Pancreas (tissue), 10 donors: ENCODE measurements at regions not wholly inside any gene's neighbourhood (a gene's known extent, or its start where the extent isn't known, plus 50 kb on each side); places are given as distances from the start of the nearest gene placed in this dataset.

Experiments
- ATAC-seq, 4 donors: fragments of 200-7000 bp; cut with Tn5 transposase; one replicate each; pipeline versions ENCODE4 v1.8.0 to v1.9.1; 2020; ENCODE audit warnings: mild to moderate bottlenecking in 4 of 4, moderate library complexity in 4 of 4
- DNase-seq, 6 donors: peaks; one replicate each; pipeline ENCODE4 v3.0.0-alpha.2; 2020
- FAIRE-seq: peaks from 2 replicates; lab custom pipeline; 2012; peaks lifted over from hg19 to GRCh38; lab: Jason Lieb, UNC
- H3K27ac ChIP-seq, 4 donors: fragments of 200-600 bp; sonication (generic); 1 replicate in 3 of 4; 2 replicates in 1 of 4; pipeline versions ENCODE4 v1.5.0 to v1.8.0; 2020
- H3K27me3 ChIP-seq, 4 donors: fragments of 200-600 bp; one replicate each; pipeline ENCODE4 v1.8.0; 2021
- H3K36me3 ChIP-seq, 3 donors: fragments of 200-600 bp; sonication (generic) in 1 of 3; one replicate each; pipeline versions ENCODE4 v1.5.0 to v1.8.0; 2020 to 2021
- H3K4me1 ChIP-seq, 3 donors: fragments of 200-600 bp; one replicate each; pipeline ENCODE4 v1.8.0; 2021
- H3K4me3 ChIP-seq, 4 donors: fragments of 200-600 bp; sonication (generic) in 2 of 4; one replicate each; pipeline versions ENCODE4 v1.5.0 to v1.8.0; 2020 to 2021
- H3K9me3 ChIP-seq, 4 donors: fragments of 200-600 bp; one replicate each; pipeline ENCODE4 v1.8.0; 2021
- WGBS, 2 donors: extraction: QIAGEN DNeasy Blood & Tissue Kit; methylation state at CpG; one replicate each; pipeline ENCODE4 v1.1.7; 2013; 5-methylcytosine and 5-hydroxymethylcytosine counted together
- intact Hi-C, 3 donors: fragments of 100-400 bp; cut with DNase I; formaldehyde crosslinking; loops; one replicate each; pipeline versions ENCODE4 v1.11.1 to v1.14.2; 2022
- TF ChIP-seq, protein P1 (sequence below), 4 donors: fragments of 200-600 bp; sonication (generic) in 3 of 4; IDR thresholded peaks; one replicate each; pipeline versions ENCODE4 v1.5.0 to v1.8.0; 2021; ENCODE audit warnings: antibody characterized with exemption in 4 of 4
- donor health status: healthy with polysubstance abuse.
- donor health status: DM: no; HTN: no; CAD: no; lungs with moderate emphysema.
- donor health status: DM: no; HTN: no; CAD: no.
- donor health status: control.
- donor health status: control.
- donor health status: Bipolar disorder and iron deficiency.
- donor health status: DM: yes; HTN: yes; CAD: no.
- donor health status: DM: no; HTN: no; CAD: no.
- donor health status: DM: no; HTN: no; CAD: no.
- donor health status: DM: yes; HTN: yes; CAD: no.

DNA sequence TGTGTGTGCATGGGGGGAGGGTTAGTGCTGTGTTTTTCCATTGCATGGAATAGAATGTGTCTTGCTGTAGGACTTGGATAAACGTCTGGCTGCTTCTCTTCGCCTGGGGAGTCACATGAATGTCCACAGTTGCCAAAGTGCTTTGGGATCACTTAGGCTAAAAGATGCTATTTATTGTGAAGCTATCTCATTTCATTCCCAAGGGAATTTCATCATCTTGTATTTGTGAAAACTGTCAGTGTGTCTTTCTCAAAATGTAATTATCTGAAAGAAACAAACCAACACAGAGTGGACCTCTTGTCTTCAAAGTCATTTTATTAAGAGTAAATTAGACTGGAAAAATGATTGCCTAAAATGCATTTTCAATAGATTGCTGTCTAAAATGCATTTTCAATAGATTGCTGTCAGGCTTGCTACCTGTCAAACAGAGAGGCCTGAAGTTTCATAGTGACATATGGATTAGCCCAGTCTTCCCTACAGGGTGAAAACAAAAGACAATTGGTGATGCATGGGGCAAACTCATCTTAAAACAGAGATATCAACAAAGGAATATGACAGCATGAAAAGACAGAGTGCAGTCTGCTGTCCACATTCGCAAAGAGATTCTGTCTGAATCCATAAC lies 117.1 kb upstream of the GOLIM4 start:
- intact Hi-C loops: loop anchor here in 1 of 3 donors (5.0 to 10.0 kb wide), 2 partner anchors 412 to 635 kb away; no protein-coding TSS in a partner anchor
- Histone ChIP-seq H3K27ac (no peak overlapping the region), H3K36me3 (no peaks in the 10 kb centered on the region), H3K4me1 (no peaks in the 10 kb centered on the region), H3K9me3 (no peaks in the 10 kb centered on the region), H3K4me3 (no peak overlapping the region), H3K27me3 (no peaks in the 10 kb centered on the region)
- no peak for ATAC-seq
- DNase-seq: no peak
- TF ChIP-seq, protein P1, sequence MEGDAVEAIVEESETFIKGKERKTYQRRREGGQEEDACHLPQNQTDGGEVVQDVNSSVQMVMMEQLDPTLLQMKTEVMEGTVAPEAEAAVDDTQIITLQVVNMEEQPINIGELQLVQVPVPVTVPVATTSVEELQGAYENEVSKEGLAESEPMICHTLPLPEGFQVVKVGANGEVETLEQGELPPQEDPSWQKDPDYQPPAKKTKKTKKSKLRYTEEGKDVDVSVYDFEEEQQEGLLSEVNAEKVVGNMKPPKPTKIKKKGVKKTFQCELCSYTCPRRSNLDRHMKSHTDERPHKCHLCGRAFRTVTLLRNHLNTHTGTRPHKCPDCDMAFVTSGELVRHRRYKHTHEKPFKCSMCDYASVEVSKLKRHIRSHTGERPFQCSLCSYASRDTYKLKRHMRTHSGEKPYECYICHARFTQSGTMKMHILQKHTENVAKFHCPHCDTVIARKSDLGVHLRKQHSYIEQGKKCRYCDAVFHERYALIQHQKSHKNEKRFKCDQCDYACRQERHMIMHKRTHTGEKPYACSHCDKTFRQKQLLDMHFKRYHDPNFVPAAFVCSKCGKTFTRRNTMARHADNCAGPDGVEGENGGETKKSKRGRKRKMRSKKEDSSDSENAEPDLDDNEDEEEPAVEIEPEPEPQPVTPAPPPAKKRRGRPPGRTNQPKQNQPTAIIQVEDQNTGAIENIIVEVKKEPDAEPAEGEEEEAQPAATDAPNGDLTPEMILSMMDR (IDR thresholded peaks at IDR 0.05): no peak
- WGBS, 2 donors: 69 to 71% methylated on average over 3 of the region's 3 CpGs
- no peak for FAIRE-seq

DNA sequence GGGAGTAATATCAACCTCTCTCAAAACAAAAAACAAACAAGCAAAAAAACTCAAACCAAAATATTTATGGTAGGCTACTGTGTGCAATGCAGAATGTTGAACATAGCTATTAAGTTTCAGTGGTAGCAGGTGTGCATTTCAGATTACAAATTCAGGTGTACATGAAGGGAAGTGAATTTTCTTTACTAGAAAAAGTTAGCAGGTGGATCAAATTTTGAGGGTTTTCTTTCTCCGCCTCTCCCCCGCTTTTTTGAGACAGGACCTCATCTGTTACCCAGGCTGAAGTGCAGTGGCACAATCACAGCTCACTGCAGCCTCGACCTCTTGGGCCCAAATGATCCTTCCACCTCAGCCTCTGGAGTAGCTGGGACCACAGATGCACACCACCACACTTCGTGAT lies 109.7 kb upstream of the GOLIM4 start:
- 63 to 80% methylated on average over 4 of the region's 4 CpGs for WGBS, 2 donors
- ATAC-seq: no peak

DNA sequence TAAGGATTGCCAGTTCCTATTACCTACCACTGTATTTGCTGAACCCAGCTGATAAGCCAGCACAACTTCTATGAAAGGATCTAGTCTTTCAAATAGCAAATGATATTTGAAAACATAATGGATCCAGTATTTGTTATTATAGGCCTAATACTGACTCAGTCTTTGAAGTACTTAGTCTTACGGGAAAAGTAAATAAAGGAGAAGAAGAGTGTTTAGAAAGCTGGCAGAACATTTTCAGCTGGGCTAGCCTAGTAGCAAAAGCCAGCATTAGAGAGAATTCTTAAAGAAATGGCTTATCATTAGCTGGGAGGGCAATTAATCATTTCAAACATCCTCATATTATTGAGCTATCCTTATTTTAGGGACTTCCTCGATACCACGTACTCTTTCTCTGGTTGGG lies 101.4 kb upstream of the GOLIM4 start:
- peaks cover 0 to 3% (median 0%) of the 10 kb centered on the region in 4 donors for H3K27me3 ChIP-seq
- no peaks in the 10 kb centered on the region for H3K9me3 ChIP-seq
- no peak for FAIRE-seq
- no peak overlapping the region for H3K4me3 ChIP-seq
- no peaks in the 10 kb centered on the region for H3K4me1 ChIP-seq
- no peaks in the 10 kb centered on the region for H3K36me3 ChIP-seq
- peak in 3 of 4 donors; percentile 31 to 45 (median 35) for ATAC-seq
- TF ChIP-seq, protein P1 (IDR thresholded peaks at IDR 0.05): no peak
- WGBS, 2 donors: 35 to 43% methylated on average over 3 of the region's 3 CpGs
- no peak for DNase-seq
- no peak overlapping the region for H3K27ac ChIP-seq
- intact Hi-C loops: no loop called here

More for the DNA sequence above, 109.7 kb upstream of the GOLIM4 start:
- DNase-seq (no peak), FAIRE-seq (no peak)
- Histone ChIP-seq H3K36me3 (no peaks in the 10 kb centered on the region), H3K4me1 (no peaks in the 10 kb centered on the region), H3K27ac (no peak overlapping the region), H3K9me3 (no peaks in the 10 kb centered on the region), H3K27me3 (no peaks in the 10 kb centered on the region), H3K4me3 (no peak overlapping the region)
- TF ChIP-seq, protein P1 (IDR thresholded peaks at IDR 0.05): no peak
- intact Hi-C loops: no loop called here

DNA sequence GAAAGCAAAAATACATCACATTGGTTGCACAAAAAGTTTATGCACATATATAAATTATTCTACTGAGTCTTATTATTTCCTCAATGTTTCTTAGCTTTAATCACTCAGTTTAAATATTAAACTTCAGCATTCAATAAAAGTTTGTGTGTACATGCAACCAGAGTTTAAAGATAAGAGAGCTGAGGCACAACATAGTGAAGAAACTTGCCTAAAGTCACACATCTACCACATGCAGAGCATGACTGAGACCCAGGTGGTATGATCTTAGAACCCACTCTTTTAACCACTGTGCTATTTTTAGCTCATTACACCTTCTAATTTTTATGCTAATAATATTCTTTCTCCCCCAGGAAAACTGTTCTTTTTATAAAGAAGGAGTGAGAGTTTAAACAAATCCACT lies 96.1 kb upstream of the GOLIM4 start:
- ATAC-seq: peak in 1 of 4 donors; percentile 43

DNA sequence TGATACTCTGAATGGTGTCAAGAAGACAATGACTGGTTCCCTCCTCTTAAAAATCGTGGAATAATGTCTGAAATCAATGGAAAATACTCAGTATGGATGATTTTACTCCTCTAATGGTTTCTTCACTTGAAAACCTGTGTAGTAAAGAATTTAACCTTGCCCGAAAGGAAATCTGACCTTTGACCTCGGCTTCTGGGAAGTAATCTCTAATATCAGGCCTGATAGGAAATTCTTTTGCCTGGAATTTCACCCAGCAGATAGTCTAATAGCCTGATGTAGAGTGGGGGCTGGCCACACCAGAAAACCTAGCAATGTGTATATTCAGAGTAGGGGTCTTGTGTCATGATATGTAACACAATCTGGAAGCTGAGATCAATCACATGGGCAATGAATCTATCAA lies 91.5 kb upstream of the GOLIM4 start:
- DNase-seq: no peak
- 40 to 50% methylated on average over 3 of the region's 3 CpGs for WGBS, 2 donors
- intact Hi-C loops: no loop called here
- TF ChIP-seq, protein P1 (IDR thresholded peaks at IDR 0.05): no peak
- Histone ChIP-seq H3K36me3 (no peaks in the 10 kb centered on the region), H3K27me3 (no peaks in the 10 kb centered on the region), H3K9me3 (no peaks in the 10 kb centered on the region), H3K4me1 (peaks cover 0 to 3% (median 0%) of the 10 kb centered on the region in 3 donors), H3K4me3 (no peak overlapping the region), H3K27ac (no peak overlapping the region)
- FAIRE-seq: no peak
- peak in 1 of 4 donors; percentile 29 for ATAC-seq

More for the DNA sequence above, 96.1 kb upstream of the GOLIM4 start:
- DNase-seq (no peak), FAIRE-seq (no peak)
- intact Hi-C loops: no loop called here
- Histone ChIP-seq H3K4me1 (peaks cover 0 to 3% (median 0%) of the 10 kb centered on the region in 3 donors), H3K36me3 (no peaks in the 10 kb centered on the region), H3K27me3 (no peaks in the 10 kb centered on the region), H3K4me3 (no peak overlapping the region), H3K27ac (no peak overlapping the region), H3K9me3 (no peaks in the 10 kb centered on the region)
- TF ChIP-seq, protein P1 (IDR thresholded peaks at IDR 0.05): no peak
